DMS 273 treated with DMSO at 0.1 percent for 48 hours (cell line): ENCODE measurements at regions not wholly inside any gene's neighbourhood (a gene's known extent, or its start where the extent isn't known, plus 50 kb on each side); places are given as distances from the start of the nearest gene placed in this dataset.
"Not testable (repeated sequence)": the region's sequence is repeated elsewhere in the genome, so short reads cannot be mapped to it uniquely, and the experiment has no call there.

Experiments used
- DNase-seq: peaks from one replicate; lab custom pipeline; 2025; lab: John Stamatoyannopoulos, UW

DNA sequence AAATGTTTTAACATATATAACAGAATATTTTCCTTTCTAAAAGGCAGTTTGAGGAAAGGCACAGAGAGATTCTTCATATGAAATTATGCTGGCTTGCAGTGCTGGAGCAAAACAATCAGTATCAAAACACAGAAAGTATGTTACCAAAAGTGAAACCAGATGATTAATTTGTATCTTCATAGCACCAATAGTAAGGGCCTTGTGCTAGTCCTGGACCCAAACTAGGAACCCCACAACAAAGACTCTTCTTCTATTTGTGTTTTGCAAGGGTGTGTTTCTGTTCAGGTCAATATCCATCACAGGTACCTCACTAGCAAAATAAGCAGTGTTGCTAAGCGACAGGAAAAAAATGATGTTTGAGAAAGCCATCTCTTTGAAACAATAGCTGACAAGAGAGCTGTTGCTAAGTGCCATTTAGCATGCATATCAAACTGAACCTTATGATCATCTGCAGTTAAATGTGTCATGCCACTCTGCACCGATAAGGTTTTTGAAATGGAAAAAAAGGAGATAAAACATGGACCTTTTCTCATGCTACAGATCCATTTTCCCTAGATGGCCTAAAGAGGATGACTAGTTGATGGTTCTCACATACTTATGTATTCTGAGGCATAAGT is 196.2 kb upstream of the ALG10 start:
- DNase-seq, result no peak

DNA sequence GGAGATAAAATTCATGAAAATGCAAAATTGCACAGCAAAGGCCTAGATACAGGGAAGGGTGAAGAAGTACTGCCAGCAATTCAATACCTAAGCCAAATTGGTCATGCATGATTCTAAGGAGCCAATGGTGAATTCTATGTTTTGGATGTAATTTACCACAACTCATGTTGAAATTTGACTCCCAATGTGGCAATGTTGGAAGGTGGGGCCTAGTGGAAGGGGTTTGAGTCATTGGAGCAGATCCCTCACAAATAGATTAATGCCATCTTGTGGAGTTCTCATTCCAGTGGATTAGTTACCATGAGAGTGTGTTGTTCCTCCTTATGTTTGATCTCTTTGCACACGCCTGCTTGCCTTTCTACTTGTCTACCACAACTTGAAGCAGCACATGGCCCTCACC is 194.0 kb upstream of the ALG10 start:
- DNase-seq, result no peak

DNA sequence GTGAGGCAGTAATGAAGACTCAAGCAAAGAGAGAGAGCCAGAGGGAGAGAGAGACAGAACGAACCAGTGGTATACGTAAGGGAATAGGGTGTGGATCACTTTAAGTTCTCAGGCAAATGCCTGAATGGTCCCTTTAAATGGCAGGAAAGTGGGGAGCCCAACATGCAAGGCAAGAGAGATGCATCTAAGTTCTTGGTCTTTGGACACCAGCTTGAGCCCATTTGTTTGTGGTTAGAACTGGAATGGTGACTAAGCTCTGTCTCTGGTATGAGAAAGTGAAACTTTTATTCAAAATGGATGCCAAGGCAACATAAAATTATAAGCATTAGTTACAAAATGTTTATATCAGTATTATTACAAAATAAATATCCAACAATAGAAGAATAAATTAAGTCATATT is 192.2 kb upstream of the ALG10 start:
- no peak for DNase-seq

DNA sequence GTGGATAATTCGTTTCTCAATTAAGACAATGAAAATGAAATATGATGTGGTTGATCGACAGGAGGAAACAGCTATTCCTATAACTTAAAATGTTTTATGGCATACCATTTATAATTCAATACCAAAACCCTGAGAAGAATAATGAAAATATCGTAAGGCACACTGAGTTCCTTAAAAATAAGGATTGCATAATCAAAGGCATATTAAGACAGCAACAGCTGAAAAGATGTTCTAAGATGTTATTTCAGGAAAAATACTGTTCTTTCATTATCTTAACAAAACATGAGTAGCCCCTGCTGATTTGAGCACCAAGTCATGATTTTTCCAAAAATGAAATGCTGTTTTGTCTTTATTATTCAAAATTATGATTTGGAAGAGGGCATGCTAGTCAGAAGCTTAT is 189.4 kb upstream of the ALG10 start:
- DNase-seq, result no peak

DNA sequence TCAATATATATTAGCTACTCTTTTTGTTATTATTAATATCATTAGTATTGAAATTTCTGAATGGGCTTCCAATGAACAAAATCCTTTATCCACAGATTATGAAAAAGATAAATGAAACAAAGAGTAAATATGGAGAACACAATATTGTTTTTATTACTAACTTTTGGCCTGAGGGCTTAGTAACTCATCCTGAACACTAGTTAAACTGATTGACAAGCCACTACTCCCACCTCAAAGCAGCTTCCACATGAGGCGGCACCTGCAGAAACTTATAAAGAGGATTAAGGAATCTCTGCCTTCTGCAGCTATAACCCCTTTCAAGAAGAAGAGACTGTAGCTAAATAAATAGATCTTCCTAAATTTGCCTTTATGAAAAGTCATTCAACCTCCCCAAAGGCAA is 187.6 kb upstream of the ALG10 start:
- no peak for DNase-seq

DNA sequence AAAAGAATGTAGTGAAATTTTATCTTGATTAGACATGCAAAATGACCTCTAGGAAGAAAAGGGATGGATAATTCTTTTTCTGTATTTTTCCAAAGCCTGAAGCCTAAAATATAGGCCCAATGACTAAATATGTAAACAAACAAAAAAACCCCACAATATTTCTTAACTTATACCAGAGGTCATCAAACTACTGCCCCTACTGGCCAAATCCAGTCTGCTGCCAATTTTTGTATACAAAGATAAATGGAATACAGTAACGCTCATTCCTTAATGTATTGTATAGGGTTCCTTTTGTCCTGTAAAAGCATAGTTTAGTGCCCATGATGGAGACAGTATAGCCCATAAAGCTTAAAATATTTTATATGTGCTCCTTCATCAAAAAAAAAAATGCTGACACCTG is 145.7 kb upstream of the ALG10 start:
- no peak for DNase-seq

DNA sequence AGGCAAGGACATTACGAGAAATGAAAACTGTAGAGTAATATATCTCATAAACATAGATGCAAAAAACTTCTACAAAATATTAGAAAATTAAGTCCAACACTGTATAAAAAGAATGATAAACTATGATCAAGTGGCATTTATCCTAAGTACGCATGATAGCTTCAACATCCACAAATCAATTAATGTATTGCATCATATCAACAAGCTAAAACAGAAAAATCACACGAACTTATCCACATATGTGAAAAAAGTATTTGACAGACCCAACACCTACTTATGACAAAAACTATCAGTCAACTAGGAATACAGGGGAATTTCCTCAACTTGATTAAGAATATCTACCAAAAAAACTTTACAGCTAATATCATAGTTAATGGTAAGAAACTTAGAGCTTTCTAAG is 129.9 kb upstream of the ALG10 start:
- no peak for DNase-seq

DNA sequence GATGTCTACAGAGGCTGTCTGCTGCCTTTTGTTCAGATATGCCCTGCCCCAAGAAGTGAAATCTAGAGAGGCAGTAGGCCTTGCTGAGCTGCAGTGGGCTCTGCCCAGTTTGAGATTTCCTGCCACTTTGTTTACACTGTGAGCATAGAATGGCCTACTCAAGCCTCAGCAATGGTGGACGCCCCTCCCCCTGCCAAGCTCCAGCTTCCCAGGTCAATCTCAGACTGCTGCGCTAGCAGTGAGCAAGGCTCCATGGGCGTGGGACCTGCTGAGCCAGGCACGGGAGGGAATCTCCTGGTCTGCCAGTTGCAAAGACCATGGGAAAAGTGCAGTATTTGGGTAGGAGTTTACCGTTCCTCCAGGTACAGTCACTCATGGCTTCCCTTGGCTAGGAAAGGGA is 101.8 kb upstream of the ALG10 start:
- DNase-seq, result not testable (repeated sequence)

DNA sequence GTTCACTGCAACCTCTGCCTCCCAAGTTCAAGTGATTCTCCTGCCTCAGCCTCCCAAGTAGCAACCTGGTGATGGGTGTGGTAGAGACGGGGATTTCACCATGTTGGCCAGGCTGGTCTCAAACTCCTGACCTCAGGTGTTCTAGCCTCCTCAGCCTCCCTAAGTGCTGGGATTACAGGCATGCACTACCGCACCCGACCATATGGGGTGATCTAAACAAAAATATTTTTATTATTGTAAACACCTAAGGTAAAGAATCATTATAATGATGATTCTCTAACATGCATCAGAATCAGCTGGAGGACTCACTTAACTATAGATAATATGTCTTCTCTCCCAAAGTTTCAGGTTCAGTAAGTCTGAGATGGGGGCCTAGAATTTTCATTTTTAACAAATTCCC is 96.2 kb upstream of the ALG10 start:
- DNase-seq, result no peak

DNA sequence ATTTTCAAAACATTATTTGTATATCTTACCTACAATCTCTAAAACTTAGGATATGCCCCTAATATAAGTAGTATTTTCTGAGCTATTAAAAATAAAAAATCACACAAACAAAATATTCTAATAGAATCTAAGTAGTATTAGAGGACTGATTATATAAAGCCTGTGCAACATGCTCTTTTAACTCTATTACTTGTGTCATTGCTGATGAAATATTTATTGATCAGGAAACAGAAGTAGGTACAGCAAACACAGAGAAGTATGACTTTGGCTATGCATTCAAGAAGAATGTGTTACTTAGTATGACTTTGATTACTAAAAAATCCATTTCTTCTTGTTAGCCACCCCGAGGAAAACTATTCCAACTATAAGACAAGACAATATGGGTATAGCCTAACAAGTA is 84.6 kb upstream of the ALG10 start:
- DNase-seq, result not testable (repeated sequence)

DNA sequence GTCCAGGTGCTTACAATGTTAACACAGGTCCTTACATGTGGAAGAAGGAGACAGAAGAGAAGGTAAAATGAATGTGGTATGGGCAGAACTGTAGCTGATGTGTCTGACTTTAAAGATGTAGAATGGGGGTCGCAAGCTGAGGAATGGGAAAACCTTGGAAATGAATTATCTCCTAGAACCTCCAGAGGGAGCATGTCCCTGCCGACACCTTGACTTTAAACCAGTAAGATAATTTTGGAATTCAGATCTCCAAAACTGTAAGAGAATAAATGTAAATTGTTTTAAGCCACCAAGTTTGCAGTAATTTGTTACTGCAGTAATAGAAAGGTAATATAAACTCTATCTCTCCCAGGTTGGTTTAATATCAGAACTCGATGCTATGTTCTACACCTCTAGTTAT is 80.1 kb upstream of the ALG10 start:
- DNase-seq, result no peak

DNA sequence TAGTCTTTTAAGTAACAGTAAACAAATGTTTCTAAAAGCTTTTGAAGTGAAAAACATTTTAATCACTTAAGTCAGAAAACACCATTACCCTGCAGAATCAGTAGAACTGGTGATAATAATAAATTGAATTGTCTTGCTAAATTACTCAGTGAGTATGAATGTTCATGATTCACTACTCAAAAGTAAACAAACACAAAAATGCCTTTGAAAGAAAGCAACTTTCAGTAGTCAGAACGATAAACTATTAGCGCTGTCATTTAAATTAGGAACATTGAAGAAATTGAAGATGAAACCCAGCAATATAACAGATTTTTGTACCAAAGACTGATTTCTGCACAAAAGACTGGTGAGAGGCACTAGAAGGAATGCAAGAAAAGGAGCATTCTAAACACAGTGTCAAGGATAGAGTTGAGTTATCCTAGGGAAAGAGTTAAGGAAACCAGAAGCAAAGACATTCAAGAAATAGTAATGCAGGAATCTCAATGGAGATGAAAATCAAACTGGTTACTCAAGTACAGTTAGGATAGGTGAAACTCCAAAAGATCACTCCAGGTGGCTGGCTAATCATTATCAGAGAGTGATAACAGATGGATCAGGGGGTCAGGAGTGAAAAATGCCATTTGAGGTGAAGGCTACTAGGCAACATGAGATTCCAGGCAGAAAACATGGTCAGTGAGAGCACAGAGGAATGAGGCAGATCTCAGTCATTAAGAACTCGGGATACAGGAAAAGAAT is 77.4 kb upstream of the ALG10 start:
- DNase-seq, result no peak

DNA sequence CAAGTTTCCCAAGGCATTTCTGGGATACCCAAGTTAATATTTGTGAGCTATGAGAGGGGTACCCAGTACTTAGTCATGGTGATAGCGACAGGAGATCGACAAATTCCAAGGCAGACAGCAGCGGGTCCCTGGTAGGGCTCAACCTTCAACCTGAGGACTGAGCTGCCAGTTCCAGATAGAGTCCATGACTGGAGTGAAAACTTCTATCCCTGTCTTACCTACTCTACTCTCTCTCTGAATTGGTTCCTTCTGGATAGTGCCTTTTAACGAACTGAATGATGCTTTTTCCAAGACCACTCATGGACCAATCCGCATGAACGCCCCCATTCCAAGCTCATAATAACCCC is 76.9 kb upstream of the ALG10 start:
- no peak for DNase-seq

DNA sequence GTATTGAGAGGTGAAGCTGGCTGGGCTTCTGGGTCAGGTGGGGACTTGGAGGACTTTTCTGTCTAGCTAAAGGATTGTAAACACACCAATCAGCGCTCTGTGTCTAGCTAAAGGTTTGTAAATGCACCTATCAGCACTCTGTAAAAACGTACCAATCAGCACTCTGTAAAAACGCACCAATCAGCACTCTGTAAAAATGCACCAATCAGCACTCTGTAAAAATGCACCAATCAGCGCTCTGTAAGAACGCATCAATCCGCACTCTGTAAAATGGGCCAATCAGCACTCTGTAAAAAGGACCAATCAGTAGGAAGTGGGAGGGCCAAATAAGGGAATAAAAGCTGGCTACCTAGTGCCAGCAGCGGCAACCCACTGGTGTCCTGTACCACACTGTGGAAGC is 56.1 kb upstream of the ALG10 start:
- DNase-seq, result not testable (repeated sequence)

DNA sequence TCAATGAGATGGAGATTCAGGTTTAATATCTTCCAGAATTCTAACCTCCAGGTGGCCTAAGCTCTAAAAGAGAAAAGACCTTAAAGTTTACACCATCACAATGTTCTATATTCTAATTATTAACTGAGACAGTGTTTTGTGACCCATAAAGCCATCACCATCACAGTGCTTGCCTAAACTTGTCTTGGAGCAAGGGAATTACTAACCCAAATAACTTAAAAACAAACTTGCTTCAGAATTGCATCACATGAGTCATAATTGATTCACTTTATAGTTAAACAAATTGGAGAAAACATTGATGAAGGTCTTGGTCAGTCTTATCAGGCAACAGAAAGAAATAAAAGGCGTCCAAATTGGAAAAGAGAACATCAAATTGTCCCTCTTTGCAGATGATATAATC is 54.5 kb upstream of the ALG10 start:
- no peak for DNase-seq
